Left forelimb (tissue), 1 donor: ENCODE measurements at regions not wholly inside any gene's neighbourhood (a gene's known extent, or its start where the extent isn't known, plus 50 kb on each side); places are given as distances from the start of the nearest gene placed in this dataset.
"Not testable (repeated sequence)": the region's sequence is repeated elsewhere in the genome, so short reads cannot be mapped to it uniquely, and the experiment has no call there.

Experiments
- DNase-seq: peaks from one replicate; pipeline ENCODE4 v3.0.0-alpha.2; 2018; ENCODE audit warnings: low spot score

GRCh38 chr5:172528440-172528839 is 74.1 kb upstream of the SH3PXD2B start:
- DNase-seq, result peak; percentile 44

- DNase-seq, result peak; percentile 30
Measured at GRCh38 chr5:172527559-172527958, 73.2 kb upstream of the SH3PXD2B start.

GRCh38 chr5:172525996-172526360 is 71.7 kb upstream of the SH3PXD2B start:
- peak; percentile 34 for DNase-seq

- DNase-seq, result no peak
Measured at GRCh38 chr5:172525307-172525995, 71.1 kb upstream of the SH3PXD2B start.

- DNase-seq, result peak; percentile 45
Measured at GRCh38 chr5:172524573-172525021, 70.3 kb upstream of the SH3PXD2B start.

- DNase-seq, result peak; percentile 20
Measured at GRCh38 chr5:172523146-172523745, 68.9 kb upstream of the SH3PXD2B start.

- no peak for DNase-seq
Measured at GRCh38 chr5:172521338-172521932, 67.1 kb upstream of the SH3PXD2B start.

- no peak for DNase-seq
Measured at GRCh38 chr5:172511952-172512351, 57.6 kb upstream of the SH3PXD2B start.

- DNase-seq, result peak; percentile 59
Measured at GRCh38 chr5:172509405-172509781, 55.1 kb upstream of the SH3PXD2B start.

GRCh38 chr5:172508471-172509404 is 54.4 kb upstream of the SH3PXD2B start:
- peak; percentile 46 for DNase-seq

GRCh38 chr5:172507485-172507884 is 53.2 kb upstream of the SH3PXD2B start:
- DNase-seq, result not testable (repeated sequence)

GRCh38 chr5:172506921-172507320 is 52.6 kb upstream of the SH3PXD2B start:
- peak; percentile 31 for DNase-seq

- DNase-seq, result peak; percentile 14
Measured at GRCh38 chr5:172506251-172506650, 51.9 kb upstream of the SH3PXD2B start.

- DNase-seq, result peak; percentile 26
Measured at GRCh38 chr5:172505845-172506244, 51.5 kb upstream of the SH3PXD2B start.

- DNase-seq, result peak; percentile 42
Measured at GRCh38 chr5:172505403-172505759, 51.1 kb upstream of the SH3PXD2B start.

- peak; percentile 79 for DNase-seq
Measured at GRCh38 chr5:172504701-172505402, 50.5 kb upstream of the SH3PXD2B start.

- DNase-seq, result peak; percentile 69
Measured at GRCh38 chr5:172503925-172504700, 49.8 kb upstream of the SH3PXD2B start.
